ENCODE measurements at regions not wholly inside any gene's neighbourhood (a gene's known extent, or its start where the extent isn't known, plus 50 kb on each side); places are given as distances from the start of the nearest gene placed in this dataset.

GRCh38 chr4:38511702-38512101, 152.3 kb upstream of the KLF3 start:
- TF ChIP-seq CTCF (IDR thresholded peaks at IDR 0.05) (no peak), POLR2A (IDR thresholded peaks at IDR 0.05) (no peak), POLR2AphosphoS5 (IDR thresholded peaks at IDR 0.05) (no peak)

All from breast epithelium (tissue), 3 donors.